ENCODE measurements at regions not wholly inside any gene's neighbourhood (a gene's known extent, or its start where the extent isn't known, plus 50 kb on each side); places are given as distances from the start of the nearest gene placed in this dataset.

- TF ChIP-seq EZH2 (IDR thresholded peaks at IDR 0.05; ENCODE audit: insufficient read depth, poor library complexity, severe bottlenecking) (no peak), EZH2phosphoT487 (IDR thresholded peaks at IDR 0.05; ENCODE audit: insufficient read depth, low read depth) (no peak)
Measured at GRCh38 chr2:161547130-161547529, 77.1 kb upstream of the SLC4A10 start.
